OCI-LY3 (cell line): ENCODE measurements at regions not wholly inside any gene's neighbourhood (a gene's known extent, or its start where the extent isn't known, plus 50 kb on each side); places are given as distances from the start of the nearest gene placed in this dataset.

ENCODE experiments used
- H2AFZ ChIP-seq: fragments of 200-600, 300-600 bp; shearing (Covaris generic); 2 replicates; pipeline ENCODE4 v1.6.0; 2014; ENCODE audit warnings: antibody characterized with exemption, low read depth, low read length
- H3K27ac ChIP-seq: fragments of 200-600, 300-600 bp; sonication (generic); 2 replicates; pipeline ENCODE4 v1.5.1; 2014; ENCODE audit warnings: mild to moderate bottlenecking, low read length, moderate library complexity, mixed read lengths
- H3K27me3 ChIP-seq: fragments of 200-600, 300-600 bp; sonication (generic); 2 replicates; pipeline ENCODE4 v1.6.1; 2014; ENCODE audit warnings: low read depth, low read length, mixed read lengths
- H3K36me3 ChIP-seq: fragments of 200-600, 300-600 bp; sonication (generic); replicated peaks from 2 replicates; pipeline ENCODE3; 2014; ENCODE audit warnings: low read depth, low read length, mixed read lengths
- H3K4me1 ChIP-seq: fragments of 300-600, 200-600 bp; sonication (generic); 2 replicates; pipeline ENCODE4 v1.6.1; 2014; ENCODE audit warnings: low read length, mixed read lengths
- H3K4me2 ChIP-seq: fragments of 200-600, 300-600 bp; sonication (generic); 2 replicates; pipeline ENCODE4 v1.6.1; 2014; ENCODE audit warnings: low read length, mixed read lengths
- H3K4me3 ChIP-seq: fragments of 300-600, 200-600 bp; sonication (generic); 2 replicates; pipeline ENCODE4 v1.5.1; 2014; ENCODE audit warnings: antibody characterized with exemption, mild to moderate bottlenecking, low read length, moderate library complexity
- H3K79me2 ChIP-seq: fragments of 300-600, 200-600 bp; shearing (Covaris generic); 2 replicates; pipeline ENCODE4 v1.6.1; 2014; ENCODE audit warnings: mild to moderate bottlenecking, low read length, mixed read lengths
- H3K9ac ChIP-seq: fragments of 300-600, 200-600 bp; shearing (Covaris generic); 2 replicates; pipeline ENCODE4 v1.6.0; 2014; ENCODE audit warnings: mild to moderate bottlenecking, low read length, moderate library complexity
- H3K9me3 ChIP-seq: fragments of 200-600, 300-600 bp; shearing (Covaris generic); 2 replicates; pipeline ENCODE4 v1.6.1; 2014; ENCODE audit warnings: low read length, mixed read lengths; ENCODE audit not compliant: insufficient read depth
- H4K20me1 ChIP-seq: fragments of 200-600, 300-600 bp; sonication (generic); 2 replicates; pipeline ENCODE4 v1.6.1; 2016; ENCODE audit warnings: low read length, mixed read lengths; ENCODE audit not compliant: insufficient read depth
- CTCF ChIP-seq: fragments of 200-600, 300-600 bp; sonication (generic); IDR thresholded peaks from 2 replicates; pipeline ENCODE4 v1.5.1; 2014; ENCODE audit warnings: antibody characterized with exemption, low read length, low read depth
- EZH2phosphoT487 ChIP-seq: fragments of 200-600 bp; shearing (Covaris generic); IDR thresholded peaks from 2 replicates; pipeline ENCODE4 v1.6.1; 2018; ENCODE audit warnings: antibody characterized with exemption, mixed run types, low read depth

GRCh38 chr9:110101531-110102161 is 106.3 kb downstream of the C9orf152 start:
- TF ChIP-seq EZH2phosphoT487 (no peak), CTCF (no peak)
- Histone ChIP-seq H2AFZ (no peak overlapping the region), H3K9me3 (no peaks in the 10 kb centered on the region), H3K79me2 (peaks cover 49% of the 10 kb centered on the region), H3K27me3 (no peaks in the 10 kb centered on the region), H3K27ac (no peak overlapping the region), H3K4me2 (peak overlapping the region; percentile 17; the same call in 1 of the 2 replicates), H3K36me3 (peaks cover 11% of the 10 kb centered on the region), H3K9ac (no peak overlapping the region), H3K4me3 (no peak overlapping the region), H3K4me1 (peaks cover 69% of the 10 kb centered on the region), H4K20me1 (peaks cover 81% of the 10 kb centered on the region)

GRCh38 chr9:110103257-110103656 is 104.7 kb downstream of the C9orf152 start:
- Histone ChIP-seq H4K20me1 (peaks cover 81% of the 10 kb centered on the region), H2AFZ (no peak overlapping the region), H3K9me3 (no peaks in the 10 kb centered on the region), H3K79me2 (peaks cover 52% of the 10 kb centered on the region), H3K4me2 (peak overlapping the region; percentile 26; the same call in 1 of the 2 replicates), H3K4me3 (no peak overlapping the region), H3K4me1 (peaks cover 65% of the 10 kb centered on the region), H3K27ac (no peak overlapping the region), H3K36me3 (peaks cover 11% of the 10 kb centered on the region), H3K27me3 (no peaks in the 10 kb centered on the region), H3K9ac (no peak overlapping the region)
- TF ChIP-seq CTCF (no peak), EZH2phosphoT487 (no peak)

- Histone ChIP-seq H3K36me3 (peaks cover 11% of the 10 kb centered on the region), H3K9ac (no peak overlapping the region), H3K4me2 (no peak overlapping the region), H3K79me2 (peaks cover 53% of the 10 kb centered on the region), H3K27ac (no peak overlapping the region), H3K27me3 (no peaks in the 10 kb centered on the region), H3K4me1 (peaks cover 56% of the 10 kb centered on the region), H4K20me1 (peaks cover 71% of the 10 kb centered on the region), H3K9me3 (no peaks in the 10 kb centered on the region), H3K4me3 (no peak overlapping the region), H2AFZ (no peak overlapping the region)
- TF ChIP-seq CTCF (no peak), EZH2phosphoT487 (no peak)
These were observed 103.6 kb downstream of the C9orf152 start for GRCh38 chr9:110104261-110104809.

- Histone ChIP-seq H3K27me3 (no peaks in the 10 kb centered on the region), H3K79me2 (peaks cover 50% of the 10 kb centered on the region), H3K9me3 (no peaks in the 10 kb centered on the region), H3K4me1 (peaks cover 57% of the 10 kb centered on the region), H3K36me3 (peaks cover 11% of the 10 kb centered on the region), H3K27ac (no peak overlapping the region), H2AFZ (no peak overlapping the region), H4K20me1 (peaks cover 71% of the 10 kb centered on the region), H3K4me2 (no peak overlapping the region), H3K4me3 (no peak overlapping the region), H3K9ac (no peak overlapping the region)
- no peak for TF ChIP-seq CTCF
- no peak for TF ChIP-seq EZH2phosphoT487
These were observed 102.9 kb downstream of the C9orf152 start for GRCh38 chr9:110105107-110105506.
